HEK293T (cell line): ENCODE measurements at regions not wholly inside any gene's neighbourhood (a gene's known extent, or its start where the extent isn't known, plus 50 kb on each side); places are given as distances from the start of the nearest gene placed in this dataset.

Experiments used
- BHLHE40 ChIP-seq: fragments of 450-650 bp; IDR thresholded peaks from 2 replicates; pipeline ENCODE4 v1.6.1; 2016; ENCODE audit warnings: mild to moderate bottlenecking, moderate library complexity, borderline replicate concordance
- CTBP1 ChIP-seq: fragments of 450-650 bp; IDR thresholded peaks from 2 replicates; pipeline ENCODE4 v1.6.1; 2016; ENCODE audit warnings: borderline replicate concordance
- ELF4 ChIP-seq: fragments of 450-650 bp; IDR thresholded peaks from 2 replicates; pipeline ENCODE4 v1.6.1; 2017; ENCODE audit warnings: antibody characterized with exemption
- HDGF ChIP-seq: fragments of 450-650 bp; IDR thresholded peaks from 2 replicates; pipeline ENCODE4 v1.6.1; 2017; ENCODE audit warnings: antibody characterized with exemption, borderline replicate concordance
- L3MBTL2 ChIP-seq: fragments of 450-650 bp; conservative IDR thresholded peaks from 2 replicates; pipeline ENCODE4 v1.6.1; 2016; ENCODE audit warnings: mild to moderate bottlenecking
- NFRKB ChIP-seq: fragments of 450-650 bp; IDR thresholded peaks from 2 replicates; pipeline ENCODE4 v1.6.1; 2016; ENCODE audit warnings: mild to moderate bottlenecking, moderate library complexity
- SUZ12 ChIP-seq: fragments of 450-650 bp; IDR thresholded peaks from 2 replicates; pipeline ENCODE4 v1.6.1; 2016; ENCODE audit warnings: mild to moderate bottlenecking
- TARDBP ChIP-seq: fragments of 450-650 bp; IDR thresholded peaks from 2 replicates; pipeline ENCODE4 v1.6.1; 2016
- ZNF384 ChIP-seq: fragments of 450-650 bp; IDR thresholded peaks from 2 replicates; pipeline ENCODE4 v1.6.1; 2016

DNA sequence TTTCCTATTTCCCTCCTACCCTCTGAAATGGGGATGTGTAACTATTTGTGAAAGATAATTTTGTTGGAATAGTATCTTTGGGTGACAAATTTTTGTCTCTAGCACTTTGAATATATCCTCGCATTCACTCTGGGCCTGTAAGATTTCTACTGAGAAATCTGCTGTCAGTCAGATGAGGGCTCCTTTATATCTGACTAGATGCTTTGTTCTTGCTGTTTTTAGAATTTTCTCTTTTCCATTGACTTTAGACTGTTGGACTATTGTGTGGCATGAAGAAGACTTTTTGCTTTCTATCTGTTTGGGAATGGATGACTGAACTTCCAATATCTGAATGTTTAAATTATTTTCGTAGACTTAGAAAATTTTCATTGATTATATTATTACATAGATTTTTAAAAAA is 54.2 kb upstream of the GRID2 start:
- TF ChIP-seq HDGF = no peak
- TF ChIP-seq ZNF384 = no peak
- no peak for TF ChIP-seq TARDBP
- no peak for TF ChIP-seq NFRKB
- TF ChIP-seq CTBP1 = no peak
- TF ChIP-seq SUZ12 = no peak
- no peak for TF ChIP-seq ELF4
- TF ChIP-seq L3MBTL2 = no peak
- no peak for TF ChIP-seq BHLHE40
